ENCODE measurements at regions not wholly inside any gene's neighbourhood (a gene's known extent, or its start where the extent isn't known, plus 50 kb on each side); places are given as distances from the start of the nearest gene placed in this dataset.

- no peak for FAIRE-seq
These were observed 186.7 kb upstream of the VGLL2 start for GRCh38 chr6:117078624-117079023.

GRCh38 chr6:117079951-117080350, 185.4 kb upstream of the VGLL2 start:
- no peak for FAIRE-seq

- no peak for FAIRE-seq
These were observed 175.8 kb upstream of the VGLL2 start for GRCh38 chr6:117089604-117090003.

- FAIRE-seq = no peak
These were observed 155.2 kb upstream of the VGLL2 start for GRCh38 chr6:117110146-117110545.

GRCh38 chr6:117110737-117111136, 154.6 kb upstream of the VGLL2 start:
- FAIRE-seq = no peak

- FAIRE-seq = no peak
These were observed 147.7 kb upstream of the VGLL2 start for GRCh38 chr6:117117652-117118051.

- FAIRE-seq = no peak
These were observed 146.9 kb upstream of the VGLL2 start for GRCh38 chr6:117118490-117118889.

- FAIRE-seq = no peak
These were observed 139.1 kb upstream of the VGLL2 start for GRCh38 chr6:117126213-117126612.

GRCh38 chr6:117128052-117128451, 137.3 kb upstream of the VGLL2 start:
- FAIRE-seq = peak; percentile 76

GRCh38 chr6:117130125-117130524, 135.2 kb upstream of the VGLL2 start:
- no peak for FAIRE-seq

GRCh38 chr6:117136702-117137101, 128.7 kb upstream of the VGLL2 start:
- no peak for FAIRE-seq

- no peak for FAIRE-seq
These were observed 127.6 kb upstream of the VGLL2 start for GRCh38 chr6:117137711-117138110.

GRCh38 chr6:117138425-117138824, 126.9 kb upstream of the VGLL2 start:
- FAIRE-seq = no peak

- FAIRE-seq = no peak
These were observed 126.4 kb upstream of the VGLL2 start for GRCh38 chr6:117138920-117139319.

GRCh38 chr6:117142142-117142541, 123.2 kb upstream of the VGLL2 start:
- FAIRE-seq = no peak

GRCh38 chr6:117142995-117143394, 122.4 kb upstream of the VGLL2 start:
- no peak for FAIRE-seq

- no peak for FAIRE-seq
These were observed 121.7 kb upstream of the VGLL2 start for GRCh38 chr6:117143647-117144046.

GRCh38 chr6:117145940-117146339, 119.4 kb upstream of the VGLL2 start:
- no peak for FAIRE-seq

GRCh38 chr6:117149324-117149723, 116.0 kb upstream of the VGLL2 start:
- no peak for FAIRE-seq

- no peak for FAIRE-seq
These were observed 108.6 kb upstream of the VGLL2 start for GRCh38 chr6:117156741-117157140.

- no peak for FAIRE-seq
These were observed 107.9 kb upstream of the VGLL2 start for GRCh38 chr6:117157448-117157847.

GRCh38 chr6:117165911-117166499, 99.4 kb upstream of the VGLL2 start:
- no peak for FAIRE-seq

- FAIRE-seq = no peak
These were observed 97.7 kb upstream of the VGLL2 start for GRCh38 chr6:117167520-117168271.

- no peak for FAIRE-seq
These were observed 96.9 kb upstream of the VGLL2 start for GRCh38 chr6:117168296-117169063.
